GM12878 (cell line): ENCODE measurements at regions not wholly inside any gene's neighbourhood (a gene's known extent, or its start where the extent isn't known, plus 50 kb on each side); places are given as distances from the start of the nearest gene placed in this dataset.

ENCODE experiments used
- ATAC-seq: fragments of 200-7000 bp; cut with Tn5 transposase; 3 replicates; pipeline ENCODE4 v1.9.1; 2020; ENCODE audit warnings: mild to moderate bottlenecking, moderate library complexity
- BruUV-seq: library from RNA; stranded (reverse); fragments of 400-500 nt; replicated peaks from 2 replicates; lab custom pipeline; 2021; lab: Mats Ljungman, UMichigan
- CTCF ChIA-PET: fragments of 300-600 bp; sonication (Branson Sonifier 250); formaldehyde crosslinking; extraction: SDS; loops from one replicate; lab custom pipeline; 2021; ENCODE audit warnings: inconsistent platforms; lab: Yijun Ruan, JAX
- POLR2A ChIA-PET: fragments of 350-600 bp; formaldehyde crosslinking; extraction: SDS; loops from one replicate; lab custom pipeline; 2021; ENCODE audit warnings: inconsistent platforms; lab: Charles Lee
- RAD21 ChIA-PET: fragments of 300-600 bp; sonication (Branson Sonifier 250); formaldehyde crosslinking; loops from one replicate; lab custom pipeline; 2023; ENCODE audit warnings: antibody characterized with exemption; ENCODE audit not compliant: unreplicated experiment; lab: Charles Lee
- SMC1A ChIA-PET: fragments of 300-600 bp; sonication (Branson Sonifier 250); formaldehyde crosslinking; loops from one replicate; lab custom pipeline; 2023; ENCODE audit not compliant: unreplicated experiment, uncharacterized antibody; lab: Charles Lee
- DNase-seq: peaks from one replicate; pipeline ENCODE4 v3.0.0-alpha.2; 2011; ENCODE audit warnings: low read depth, low spot score
- FAIRE-seq: peaks from 3 replicates; lab custom pipeline; 2011; peaks lifted over from hg19 to GRCh38; lab: Jason Lieb, UNC
- H2AFZ ChIP-seq: 2 replicates; pipeline ENCODE4 v1.6.0; 2011; ENCODE audit warnings: low read depth, low read length, control low read depth; ENCODE audit not compliant: control insufficient read depth
- H3K27ac ChIP-seq: 2 replicates; pipeline ENCODE4 v1.5.1; 2011; ENCODE audit warnings: control low read depth; ENCODE audit not compliant: control insufficient read depth, insufficient read depth
- H3K27me3 ChIP-seq, 2 experiments: replicated peaks in 1 of 2; 2 replicates each; pipeline versions ENCODE4 v1.6.0 to v1.6.1; 2011; ENCODE audit warnings: low read length in 1 of 2; ENCODE audit not compliant: control insufficient read depth in 2 of 2, insufficient read depth in 2 of 2
- H3K36me3 ChIP-seq, 2 experiments: 2 replicates each; pipeline ENCODE4 v1.5.1; 2011; ENCODE audit warnings: low read length in 1 of 2; ENCODE audit not compliant: control insufficient read depth in 2 of 2, insufficient read depth in 2 of 2
- H3K4me1 ChIP-seq: 2 replicates; pipeline ENCODE4 v1.6.1; 2011; ENCODE audit warnings: mild to moderate bottlenecking, low read length, moderate library complexity, mixed read lengths; ENCODE audit not compliant: control insufficient read depth, insufficient read depth
- H3K4me2 ChIP-seq: 2 replicates; pipeline ENCODE4 v1.6.0; 2011; ENCODE audit warnings: control low read depth; ENCODE audit not compliant: control insufficient read depth, insufficient read depth
- H3K4me3 ChIP-seq: fragments of 200-600 bp; sonication (generic); 2 replicates; pipeline ENCODE4 v1.5.1; 2016
- H3K79me2 ChIP-seq: 2 replicates; pipeline ENCODE4 v1.6.0; 2011; ENCODE audit warnings: low read length; ENCODE audit not compliant: control insufficient read depth, insufficient read depth
- H3K9ac ChIP-seq: 2 replicates; pipeline ENCODE4 v1.8.0; 2011; ENCODE audit warnings: low read length, control low read depth, mixed read lengths; ENCODE audit not compliant: control insufficient read depth, insufficient read depth
- H3K9me3 ChIP-seq: replicated peaks from 3 replicates; pipeline ENCODE4 v1.5.1; 2011; ENCODE audit warnings: mild to moderate bottlenecking, low read length; ENCODE audit not compliant: control insufficient read depth, insufficient read depth
- H4K20me1 ChIP-seq: 2 replicates; pipeline ENCODE4 v1.6.0; 2011; ENCODE audit not compliant: control insufficient read depth, insufficient read depth
- ELK1 ChIP-seq: IDR thresholded peaks from 2 replicates; pipeline ENCODE4 v1.6.1; 2012; ENCODE audit warnings: low read depth, low read length, improper control_type of control experiment
- HDGF ChIP-seq: fragments of 450-650 bp; IDR thresholded peaks from 2 replicates; pipeline ENCODE4 v1.6.1; 2016; ENCODE audit warnings: antibody characterized with exemption
- IRF3 ChIP-seq: fragments of 450-650 bp; IDR thresholded peaks from 2 replicates; pipeline ENCODE4 v1.6.1; 2014; ENCODE audit warnings: mild to moderate bottlenecking
- MYB ChIP-seq: fragments of 150-350 bp; IDR thresholded peaks from 2 replicates; pipeline ENCODE4 v1.6.1; 2014; ENCODE audit warnings: mild to moderate bottlenecking, low read depth, low read length, borderline replicate concordance
- NR2C2 ChIP-seq: IDR thresholded peaks from 2 replicates; pipeline ENCODE4 v1.6.1; 2011; ENCODE audit warnings: borderline replicate concordance, low read depth; ENCODE audit not compliant: control insufficient read depth, insufficient read length
- PBX3 ChIP-seq: IDR thresholded peaks from 2 replicates; pipeline ENCODE4 v1.6.1; 2011; ENCODE audit warnings: mild to moderate bottlenecking, low read depth, low read length, moderate library complexity; ENCODE audit not compliant: insufficient replicate concordance
- POLR2A ChIP-seq: IDR thresholded peaks from 2 replicates; pipeline ENCODE4 v1.6.1; 2011; ENCODE audit warnings: low read depth, mild to moderate bottlenecking, low read length
- RELB ChIP-seq: fragments of 450-650 bp; IDR thresholded peaks from 2 replicates; pipeline ENCODE4 v1.6.1; 2017; ENCODE audit warnings: low read depth, mild to moderate bottlenecking, moderate library complexity
- TCF12 ChIP-seq: IDR thresholded peaks from 2 replicates; pipeline ENCODE4 v1.6.1; 2011; ENCODE audit warnings: low read depth, mild to moderate bottlenecking, low read length
- TCF7 ChIP-seq: IDR thresholded peaks from 2 replicates; pipeline ENCODE4 v1.6.1; 2014; ENCODE audit warnings: antibody characterized with exemption, borderline replicate concordance
- WGBS: methylation state at CpG from one replicate; pipeline ENCODE4 v1.1.6; 2016; ENCODE audit warnings: low lambda C conversion rate; ENCODE audit not compliant: insufficient replicate concordance, insufficient coverage; ENCODE audit errors: missing lambda C conversion rate; 5-methylcytosine and 5-hydroxymethylcytosine counted together
- in situ Hi-C: fragments of 300-500 bp; cut with MboI; formaldehyde crosslinking; loops from 9 replicates; pipeline ENCODE4 v1.14.3; 2018; ENCODE audit warnings: mixed read lengths
- intact Hi-C: fragments of 100-400 bp; cut with micrococcal nuclease; formaldehyde crosslinking; loops from one replicate; pipeline ENCODE4 v1.14.2; 2022; ENCODE audit not compliant: unreplicated experiment

GRCh38 chr3:106355873-106356272 lies 487.1 kb upstream of the CBLB start:
- ChIA-PET POLR2A (no interaction called here), RAD21 (no interaction called here), SMC1A (interaction anchor here (1.1 kb wide), 2 partner anchors 10 to 12 kb away, joined by 3 to 4 read pairs; no protein-coding TSS in a partner anchor), CTCF (interaction anchor here (0.8 kb wide), 1 partner anchor 23 kb away, joined by 3 read pairs; no protein-coding TSS in a partner anchor)
- DNase-seq (no peak), ATAC-seq (no peak), FAIRE-seq (no peak)
- in situ Hi-C loops (no loop called here), intact Hi-C loops (loop anchor here (2.0 kb wide), 1 partner anchor 15 kb away; no protein-coding TSS in a partner anchor)
- TF ChIP-seq PBX3 (no peak), IRF3 (no peak), TCF7 (no peak), RELB (no peak), TCF12 (no peak), MYB (no peak), ELK1 (no peak), HDGF (no peak), NR2C2 (no peak), POLR2A (no peak)
- 70% methylated on average over 3 of the region's 3 CpGs for WGBS
- no peaks in the 10 kb centered on the region for H3K27me3 ChIP-seq
- no peak overlapping the region for H2AFZ ChIP-seq
- no peak overlapping the region for H3K4me2 ChIP-seq
- no peaks in the 10 kb centered on the region for H3K4me1 ChIP-seq
- H3K4me3 ChIP-seq: no peak overlapping the region
- no peaks in the 10 kb centered on the region for H3K36me3 ChIP-seq
- H3K27ac ChIP-seq: no peak overlapping the region
- no peaks in the 10 kb centered on the region; the same call in none of the 3 replicates for H3K9me3 ChIP-seq
- BruUV-seq: no TSS peak
- H3K9ac ChIP-seq: no peak overlapping the region
- no peaks in the 10 kb centered on the region for H4K20me1 ChIP-seq
- H3K79me2 ChIP-seq: no peaks in the 10 kb centered on the region
